CD4-positive, alpha-beta T cell (primary cell): ENCODE measurements at regions not wholly inside any gene's neighbourhood (a gene's known extent, or its start where the extent isn't known, plus 50 kb on each side); places are given as distances from the start of the nearest gene placed in this dataset.

ENCODE experiments used
- ATAC-seq: fragments of 200-7000 bp; cut with Tn5 transposase; one replicate; pipeline ENCODE4 v1.10.0; 2022; ENCODE audit warnings: mild to moderate bottlenecking; ENCODE audit not compliant: poor library complexity
- CTCF ChIA-PET: fragments of 350-600 bp; sonication (Branson Sonifier 250); formaldehyde crosslinking; loops from one replicate; lab custom pipeline; 2021; ENCODE audit warnings: antibody characterized with exemption, inconsistent platforms; lab: Charles Lee
- POLR2A ChIA-PET: fragments of 350-600 bp; sonication (Branson Sonifier 250); formaldehyde crosslinking; loops from one replicate; lab custom pipeline; 2021; ENCODE audit warnings: antibody characterized with exemption, inconsistent platforms; lab: Charles Lee
- DNase-seq, 14 experiments: peaks; one replicate each; pipeline ENCODE4 v3.0.0-alpha.2; 2013 to 2020; ENCODE audit warnings: mixed read lengths in 2 of 14
- H3K27ac ChIP-seq, 2 donors: one replicate each; pipeline versions ENCODE4 v1.5.1 to v1.7.0; 2013; ENCODE audit warnings: low read length in 2 of 2, low read depth in 1 of 2, mild to moderate bottlenecking in 1 of 2
- H3K27me3 ChIP-seq, 2 experiments: 1 replicate in 1 of 2; 2 replicates in 1 of 2; pipeline versions ENCODE4 v1.6.1 to v1.7.0; 2013; ENCODE audit warnings: low read length in 2 of 2, control low read depth in 1 of 2, mild to moderate bottlenecking in 1 of 2, moderate library complexity in 1 of 2; ENCODE audit not compliant: insufficient read depth in 2 of 2, control insufficient read depth in 1 of 2
- H3K36me3 ChIP-seq: one replicate; pipeline ENCODE4 v1.6.1; 2013; ENCODE audit warnings: low read length, control low read depth; ENCODE audit not compliant: insufficient read depth
- H3K4me1 ChIP-seq: one replicate; pipeline ENCODE4 v1.6.1; 2013; ENCODE audit warnings: low read length, control low read depth; ENCODE audit not compliant: insufficient read depth
- H3K4me3 ChIP-seq: one replicate; pipeline ENCODE4 v1.5.1; 2013; ENCODE audit warnings: mild to moderate bottlenecking, low read length, moderate library complexity
- H3K9me3 ChIP-seq, 2 experiments: 1 replicate in 1 of 2; 2 replicates in 1 of 2; pipeline versions ENCODE4 v1.6.1 to v1.7.0; 2013; ENCODE audit warnings: low read length in 2 of 2, mild to moderate bottlenecking in 2 of 2, control low read depth in 1 of 2, moderate library complexity in 1 of 2; ENCODE audit not compliant: control insufficient read depth in 1 of 2, insufficient read depth in 1 of 2
- H3K27ac Mint-ChIP-seq: one replicate; pipeline ENCODE4 v1.8.0; 2020; ENCODE audit warnings: mixed read lengths
- H3K27me3 Mint-ChIP-seq: one replicate; pipeline ENCODE4 v1.8.0; 2021; ENCODE audit warnings: mixed read lengths
- H3K36me3 Mint-ChIP-seq: one replicate; pipeline ENCODE4 v1.8.0; 2021; ENCODE audit warnings: low read depth, mixed read lengths
- H3K4me1 Mint-ChIP-seq: one replicate; pipeline ENCODE4 v1.8.0; 2021; ENCODE audit warnings: low read depth, mixed read lengths
- H3K4me3 Mint-ChIP-seq: one replicate; pipeline ENCODE4 v1.8.0; 2020; ENCODE audit warnings: mild to moderate bottlenecking, mixed read lengths
- H3K9me3 Mint-ChIP-seq: one replicate; pipeline ENCODE4 v1.8.0; 2020; ENCODE audit warnings: mixed read lengths
- intact Hi-C, 2 experiments: fragments of 100-400 bp; cut with DNase I in 1 of 2; cut with micrococcal nuclease in 1 of 2; formaldehyde crosslinking; loops; one replicate each; pipeline versions ENCODE4 v1.15.1 to v1.9.0; 2023 to 2025; cut with DNase I, micrococcal nuclease
- TF ChIP-seq, protein P1 (sequence below): fragments of 200-600 bp; IDR thresholded peaks from one replicate; pipeline ENCODE4 v1.8.0; 2022; ENCODE audit warnings: antibody characterized with exemption, mild to moderate bottlenecking

DNA sequence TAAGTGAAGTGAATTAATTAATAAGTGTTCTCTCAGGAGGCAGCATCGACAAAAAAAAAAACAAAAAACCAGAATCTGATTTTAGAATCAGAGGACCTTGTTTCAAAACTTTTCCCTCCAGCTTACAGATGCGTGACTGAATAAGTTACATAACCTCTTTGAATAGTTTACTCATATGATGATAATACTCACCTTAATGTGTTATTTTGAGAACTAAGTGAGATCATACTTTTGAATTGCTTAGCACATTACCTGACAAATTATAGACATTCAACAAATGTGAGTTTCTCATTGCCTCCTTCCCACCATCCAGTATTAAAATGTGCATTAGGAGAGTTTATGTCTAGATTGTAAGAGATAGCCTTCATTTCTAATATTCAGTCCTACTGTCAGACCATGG lies 94.0 kb downstream of the SOX2 start:
- Histone ChIP-seq H3K4me3 (no peak overlapping the region), H3K27ac (no peak overlapping the region), H3K27me3 (no peaks in the 10 kb centered on the region), H3K4me1 (no peaks in the 10 kb centered on the region), H3K36me3 (no peaks in the 10 kb centered on the region), H3K9me3 (peaks cover 0 to 4% of the 10 kb centered on the region in 2 experiments)
- ATAC-seq (no peak), DNase-seq (no peak)
- H3K4me1 Mint-ChIP-seq = no peaks in the 10 kb centered on the region
- no peaks in the 10 kb centered on the region for H3K9me3 Mint-ChIP-seq
- CTCF ChIA-PET = no interaction called here
- H3K36me3 Mint-ChIP-seq = no peaks in the 10 kb centered on the region
- no peak overlapping the region for H3K27ac Mint-ChIP-seq
- TF ChIP-seq, protein P1, sequence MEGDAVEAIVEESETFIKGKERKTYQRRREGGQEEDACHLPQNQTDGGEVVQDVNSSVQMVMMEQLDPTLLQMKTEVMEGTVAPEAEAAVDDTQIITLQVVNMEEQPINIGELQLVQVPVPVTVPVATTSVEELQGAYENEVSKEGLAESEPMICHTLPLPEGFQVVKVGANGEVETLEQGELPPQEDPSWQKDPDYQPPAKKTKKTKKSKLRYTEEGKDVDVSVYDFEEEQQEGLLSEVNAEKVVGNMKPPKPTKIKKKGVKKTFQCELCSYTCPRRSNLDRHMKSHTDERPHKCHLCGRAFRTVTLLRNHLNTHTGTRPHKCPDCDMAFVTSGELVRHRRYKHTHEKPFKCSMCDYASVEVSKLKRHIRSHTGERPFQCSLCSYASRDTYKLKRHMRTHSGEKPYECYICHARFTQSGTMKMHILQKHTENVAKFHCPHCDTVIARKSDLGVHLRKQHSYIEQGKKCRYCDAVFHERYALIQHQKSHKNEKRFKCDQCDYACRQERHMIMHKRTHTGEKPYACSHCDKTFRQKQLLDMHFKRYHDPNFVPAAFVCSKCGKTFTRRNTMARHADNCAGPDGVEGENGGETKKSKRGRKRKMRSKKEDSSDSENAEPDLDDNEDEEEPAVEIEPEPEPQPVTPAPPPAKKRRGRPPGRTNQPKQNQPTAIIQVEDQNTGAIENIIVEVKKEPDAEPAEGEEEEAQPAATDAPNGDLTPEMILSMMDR = no peak
- POLR2A ChIA-PET = no interaction called here
- intact Hi-C loops = no loop called here
- no peaks in the 10 kb centered on the region for H3K27me3 Mint-ChIP-seq
- H3K4me3 Mint-ChIP-seq = no peak overlapping the region

DNA sequence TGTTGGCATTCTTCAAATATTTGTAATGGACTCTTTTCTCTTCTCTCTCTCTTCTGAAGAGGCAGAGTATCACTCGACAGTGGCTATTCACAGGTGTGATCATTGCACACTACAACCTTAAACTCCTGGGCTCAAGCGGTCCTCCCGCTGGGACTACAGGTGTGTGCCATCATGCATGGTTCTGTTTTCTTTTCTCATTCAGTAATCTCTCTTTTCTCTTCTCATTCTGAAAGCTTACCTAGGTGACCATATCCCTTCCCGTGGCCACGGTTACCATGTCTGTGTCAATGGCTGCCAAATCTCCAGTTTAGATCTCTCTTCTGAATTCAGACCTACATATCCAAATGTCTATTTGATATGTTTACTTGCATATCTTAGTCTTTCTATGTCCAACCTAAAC lies 96.3 kb downstream of the SOX2 start:
- DNase-seq (no peak), ATAC-seq (no peak)
- ChIA-PET POLR2A (no interaction called here), CTCF (no interaction called here)
- Mint-ChIP-seq H3K4me1 (no peaks in the 10 kb centered on the region), H3K9me3 (no peaks in the 10 kb centered on the region), H3K27ac (no peak overlapping the region), H3K27me3 (no peaks in the 10 kb centered on the region), H3K4me3 (no peak overlapping the region), H3K36me3 (no peaks in the 10 kb centered on the region)
- intact Hi-C loops = no loop called here
- no peak overlapping the region for H3K27ac ChIP-seq
- TF ChIP-seq, protein P1 = no peak
- H3K4me1 ChIP-seq = no peaks in the 10 kb centered on the region
- H3K9me3 ChIP-seq = peaks cover 0 to 13% of the 10 kb centered on the region in 2 experiments
- H3K27me3 ChIP-seq = no peaks in the 10 kb centered on the region
- H3K4me3 ChIP-seq = no peak overlapping the region
- H3K36me3 ChIP-seq = no peaks in the 10 kb centered on the region

DNA sequence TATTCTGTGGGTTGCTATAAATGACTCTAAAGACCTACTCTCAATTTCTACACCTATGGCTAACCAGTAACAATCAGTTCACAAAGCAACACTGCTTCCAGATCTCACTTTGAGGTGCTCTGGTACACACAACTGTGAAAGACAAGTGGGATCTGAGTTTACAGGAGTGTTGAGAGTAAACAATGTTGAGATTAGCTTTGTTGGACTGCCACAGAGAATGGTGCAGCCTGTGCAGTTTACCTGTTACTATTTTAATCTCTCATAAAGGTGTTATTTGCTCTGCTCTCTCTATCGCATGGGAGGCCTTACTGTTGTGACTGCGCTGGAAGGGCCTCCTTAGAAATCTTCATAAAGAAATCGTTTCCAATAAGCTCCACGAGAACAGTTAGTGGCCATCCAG lies 112.0 kb downstream of the SOX2 start:
- no peaks in the 10 kb centered on the region for H3K36me3 Mint-ChIP-seq
- H3K27ac Mint-ChIP-seq = no peak overlapping the region
- H3K4me1 Mint-ChIP-seq = no peaks in the 10 kb centered on the region
- CTCF ChIA-PET = no interaction called here
- ATAC-seq = no peak
- H3K9me3 Mint-ChIP-seq = peaks cover 4% of the 10 kb centered on the region
- no peaks in the 10 kb centered on the region for H3K27me3 ChIP-seq
- intact Hi-C loops = no loop called here
- no peaks in the 10 kb centered on the region for H3K27me3 Mint-ChIP-seq
- POLR2A ChIA-PET = no interaction called here
- no peak overlapping the region for H3K4me3 Mint-ChIP-seq
- H3K4me3 ChIP-seq = no peak overlapping the region
- H3K36me3 ChIP-seq = no peaks in the 10 kb centered on the region
- H3K4me1 ChIP-seq = no peaks in the 10 kb centered on the region
- no peak for DNase-seq
- TF ChIP-seq, protein P1 = no peak
- H3K9me3 ChIP-seq = peaks cover 0 to 10% of the 10 kb centered on the region in 2 experiments
- H3K27ac ChIP-seq = no peak overlapping the region
